Testis (tissue), 2 donors: ENCODE measurements at regions not wholly inside any gene's neighbourhood (a gene's known extent, or its start where the extent isn't known, plus 50 kb on each side); places are given as distances from the start of the nearest gene placed in this dataset.

ENCODE experiments used
- DNase-seq: peaks from one replicate; pipeline ENCODE4 v3.0.0-alpha.2; 2019
- H3K27ac ChIP-seq, 2 donors: fragments of 200-600 bp; sonication (generic); one replicate each; pipeline ENCODE4 v1.5.1; 2019
- H3K27me3 ChIP-seq: fragments of 200-600 bp; sonication (generic); one replicate; pipeline ENCODE4 v1.5.1; 2019
- H3K36me3 ChIP-seq: fragments of 200-600 bp; sonication (generic); one replicate; pipeline ENCODE4 v1.5.1; 2017; ENCODE audit warnings: low read depth; ENCODE audit errors: missing control alignments
- H3K4me1 ChIP-seq: fragments of 200-600 bp; sonication (generic); one replicate; pipeline ENCODE4 v1.5.1; 2019
- H3K4me3 ChIP-seq, 2 donors: fragments of 200-600 bp; sonication (generic); one replicate each; pipeline ENCODE4 v1.5.1; 2017 to 2019
- H3K9me3 ChIP-seq: fragments of 200-600 bp; sonication (generic); one replicate; pipeline ENCODE4 v1.5.1; 2017
- CTCF ChIP-seq, 3 experiments: fragments of 450-650 bp in 2 of 3; fragments of 200-600 bp in 1 of 3; sonication (generic) in 1 of 3; IDR thresholded peaks; one replicate each; pipeline ENCODE4 v1.5.1; 2016 to 2019; ENCODE audit warnings: antibody characterized with exemption in 3 of 3, mild to moderate bottlenecking in 2 of 3, moderate library complexity in 1 of 3
- POLR2A ChIP-seq: fragments of 450-650 bp; IDR thresholded peaks from one replicate; pipeline ENCODE4 v1.6.1; 2017; ENCODE audit warnings: antibody characterized with exemption, mild to moderate bottlenecking, moderate library complexity
- WGBS, 2 donors: methylation state at CpG; one replicate each; pipeline ENCODE4 v1.1.5; 2018; 5-methylcytosine and 5-hydroxymethylcytosine counted together
- intact Hi-C: fragments of 100-400 bp; cut with DNase I; formaldehyde crosslinking; loops from one replicate; pipeline ENCODE4 v1.15.1; 2023; ENCODE audit warnings: low total_unique reads

- TF ChIP-seq POLR2A (no peak), CTCF (IDR thresholded peaks at IDR 0.05) (no peak)
- intact Hi-C loops, result no loop called here
- 83 to 84% methylated on average over 3 of the region's 3 CpGs for WGBS, 2 donors
Measured at GRCh38 chr12:111155020-111155419, 213.9 kb downstream of the PHETA1 start.

GRCh38 chr12:111154147-111154834 is 214.6 kb downstream of the PHETA1 start:
- no peak for TF ChIP-seq POLR2A
- no peak for TF ChIP-seq CTCF (IDR thresholded peaks at IDR 0.05)
- Histone ChIP-seq H3K36me3 (no peaks in the 10 kb centered on the region), H3K4me1 (peaks cover 3% of the 10 kb centered on the region), H3K9me3 (no peaks in the 10 kb centered on the region), H3K27ac (no peak overlapping the region), H3K4me3 (no peak overlapping the region), H3K27me3 (no peaks in the 10 kb centered on the region)
- WGBS, 2 donors, result 72 to 76% methylated on average over 19 of the region's 19 CpGs
- DNase-seq, result no peak
- intact Hi-C loops, result no loop called here

More at GRCh38 chr12:111155020-111155419, 213.9 kb downstream of the PHETA1 start:
- H3K36me3 ChIP-seq, result no peaks in the 10 kb centered on the region
- no peak overlapping the region for H3K27ac ChIP-seq
- no peaks in the 10 kb centered on the region for H3K27me3 ChIP-seq
- H3K4me1 ChIP-seq, result peaks cover 3% of the 10 kb centered on the region
- no peak for DNase-seq
- no peak overlapping the region for H3K4me3 ChIP-seq
- H3K9me3 ChIP-seq, result no peaks in the 10 kb centered on the region

GRCh38 chr12:111152561-111152960 is 216.3 kb downstream of the PHETA1 start:
- Histone ChIP-seq H3K27me3 (no peaks in the 10 kb centered on the region), H3K9me3 (no peaks in the 10 kb centered on the region), H3K4me1 (peaks cover 3% of the 10 kb centered on the region), H3K36me3 (no peaks in the 10 kb centered on the region), H3K4me3 (no peak overlapping the region), H3K27ac (no peak overlapping the region)
- DNase-seq, result no peak
- 91 to 93% methylated on average over 10 of the region's 10 CpGs for WGBS, 2 donors
- intact Hi-C loops, result no loop called here
- TF ChIP-seq POLR2A (no peak), CTCF (IDR thresholded peaks at IDR 0.05) (no peak)

- intact Hi-C loops, result no loop called here
- WGBS, 2 donors, result 85% methylated on average over 20 of the region's 20 CpGs
Measured at GRCh38 chr12:111150921-111151840, 217.7 kb downstream of the PHETA1 start.

More at GRCh38 chr12:111150921-111151840, 217.7 kb downstream of the PHETA1 start:
- TF ChIP-seq POLR2A, result no peak
- TF ChIP-seq CTCF (IDR thresholded peaks at IDR 0.05), result no peak
- peaks cover 2% of the 10 kb centered on the region for H3K4me1 ChIP-seq
- H3K27me3 ChIP-seq, result no peaks in the 10 kb centered on the region
- no peak overlapping the region for H3K4me3 ChIP-seq
- DNase-seq, result no peak
- H3K27ac ChIP-seq, result no peak overlapping the region
- no peaks in the 10 kb centered on the region for H3K9me3 ChIP-seq
- no peaks in the 10 kb centered on the region for H3K36me3 ChIP-seq
